Endothelial cell of umbilical vein (primary cell): ENCODE measurements at regions not wholly inside any gene's neighbourhood (a gene's known extent, or its start where the extent isn't known, plus 50 kb on each side); places are given as distances from the start of the nearest gene placed in this dataset.

Experiments
- BruUV-seq: library from RNA; stranded (reverse); fragments of 400-500 nt; replicated peaks from 2 replicates; lab custom pipeline; 2021; lab: Mats Ljungman, UMichigan
- CTCF ChIA-PET: fragments of 300-600, 350-600 bp; sonication (Branson Sonifier 250); formaldehyde crosslinking; loops from one replicate; lab custom pipeline; 2021; ENCODE audit warnings: antibody characterized with exemption, inconsistent platforms; lab: Charles Lee
- POLR2A ChIA-PET: fragments of 300-600, 350-600 bp; sonication (Branson Sonifier 250); formaldehyde crosslinking; loops from one replicate; lab custom pipeline; 2021; ENCODE audit warnings: antibody characterized with exemption, inconsistent platforms; lab: Charles Lee
- DNase-seq: peaks from one replicate; pipeline ENCODE4 v3.0.0-alpha.2; 2011; ENCODE audit warnings: low read depth, low spot score
- FAIRE-seq: peaks from 2 replicates; lab custom pipeline; 2011; peaks lifted over from hg19 to GRCh38; lab: Jason Lieb, UNC
- H2AFZ ChIP-seq: 2 replicates; pipeline ENCODE4 v1.6.0; 2012; ENCODE audit warnings: low read depth, low read length, control low read depth, inconsistent platforms
- H3K27ac ChIP-seq: 2 replicates; pipeline ENCODE4 v1.5.1; 2011; ENCODE audit warnings: low read depth, mild to moderate bottlenecking, control low read depth, low read length, moderate library complexity; ENCODE audit not compliant: insufficient read depth
- H3K27me3 ChIP-seq, 2 experiments: 2 replicates each; pipeline versions ENCODE4 v1.6.0 to v1.6.1; 2011; ENCODE audit warnings: low read length in 2 of 2, mixed read lengths in 1 of 2; ENCODE audit not compliant: control insufficient read depth in 2 of 2, insufficient read depth in 2 of 2
- H3K36me3 ChIP-seq, 2 experiments: 2 replicates in 1 of 2; 3 replicates in 1 of 2; pipeline ENCODE4 v1.5.1; 2011; ENCODE audit warnings: low read length in 2 of 2, mild to moderate bottlenecking in 1 of 2, moderate library complexity in 1 of 2; ENCODE audit not compliant: control insufficient read depth in 2 of 2, insufficient read depth in 2 of 2; ENCODE audit errors: extremely low read depth in 1 of 2
- H3K4me1 ChIP-seq: 3 replicates; pipeline ENCODE4 v1.5.1; 2011; ENCODE audit warnings: mild to moderate bottlenecking, low read length; ENCODE audit not compliant: control insufficient read depth, insufficient read depth; ENCODE audit errors: extremely low read depth
- H3K4me2 ChIP-seq: 2 replicates; pipeline ENCODE4 v1.6.1; 2011; ENCODE audit warnings: low read length, control low read depth, mixed read lengths; ENCODE audit not compliant: insufficient read depth
- H3K4me3 ChIP-seq, 3 experiments: fragments of 200-600 bp in 1 of 3; sonication (generic), shearing (Covaris generic) in 1 of 3; replicated peaks in 1 of 3; 2 replicates each; pipeline ENCODE4 v1.5.1; 2011 to 2016; ENCODE audit warnings: control low read depth in 3 of 3, low read length in 3 of 3, mild to moderate bottlenecking in 2 of 3, inconsistent platforms in 1 of 3, low read depth in 1 of 3, moderate library complexity in 1 of 3; ENCODE audit not compliant: insufficient read depth in 1 of 3
- H3K79me2 ChIP-seq: 2 replicates; pipeline ENCODE4 v1.6.0; 2012; ENCODE audit warnings: low read length, inconsistent platforms; ENCODE audit not compliant: control insufficient read depth, insufficient read depth
- H3K9ac ChIP-seq: replicated peaks from 2 replicates; pipeline ENCODE3; 2011; ENCODE audit warnings: low read length, control low read depth; ENCODE audit not compliant: insufficient read depth; ENCODE audit errors: extremely low read depth
- H3K9me1 ChIP-seq: replicated peaks from 3 replicates; pipeline ENCODE4 v1.6.0; 2011; ENCODE audit warnings: mild to moderate bottlenecking, low read length; ENCODE audit not compliant: control insufficient read depth, insufficient read depth; ENCODE audit errors: extremely low read depth
- H3K9me3 ChIP-seq: replicated peaks from 2 replicates; pipeline ENCODE4 v1.5.1; 2012; ENCODE audit warnings: low read length, inconsistent platforms; ENCODE audit not compliant: control insufficient read depth, insufficient read depth
- H4K20me1 ChIP-seq: replicated peaks from 2 replicates; pipeline ENCODE3; 2011; ENCODE audit warnings: mild to moderate bottlenecking, low read length; ENCODE audit not compliant: control insufficient read depth, insufficient read depth; ENCODE audit errors: extremely low read depth
- FOS ChIP-seq: IDR thresholded peaks from 2 replicates; pipeline ENCODE4 v1.6.1; 2011; ENCODE audit warnings: mild to moderate bottlenecking, low read length, moderate library complexity, borderline replicate concordance; ENCODE audit not compliant: insufficient read depth
- POLR2AphosphoS5 ChIP-seq: IDR thresholded peaks from 2 replicates; pipeline ENCODE4 v1.6.1; 2012; ENCODE audit warnings: low read depth, mild to moderate bottlenecking, control low read depth, low read length, moderate library complexity; ENCODE audit not compliant: insufficient read depth
- dilution Hi-C: fragments of 300-500 bp; cut with MboI; formaldehyde crosslinking; loops from one replicate; pipeline ENCODE4 v1.15.0; 2019; ENCODE audit warnings: low sequenced_read_pairs; ENCODE audit not compliant: extremely low pct_ligation_motif_present
- intact Hi-C: fragments of 100-400 bp; cut with micrococcal nuclease; formaldehyde crosslinking; loops from one replicate; pipeline ENCODE4 v1.10.0; 2022
- TF ChIP-seq, protein P1 (sequence below): IDR thresholded peaks from 2 replicates; pipeline ENCODE4 v1.6.1; 2011; ENCODE audit not compliant: insufficient read depth, insufficient read length
- TF ChIP-seq, protein P2 (sequence below), 2 donors: IDR thresholded peaks; 1 replicate in 1 of 2; 2 replicates in 1 of 2; pipeline ENCODE4 v1.5.1; 2011; ENCODE audit warnings: low read length in 2 of 2, mild to moderate bottlenecking in 2 of 2, moderate library complexity in 2 of 2, control low read depth in 1 of 2, inconsistent platforms in 1 of 2, low read depth in 1 of 2; ENCODE audit not compliant: insufficient read depth in 1 of 2; ENCODE audit errors: extremely low read depth in 1 of 2

DNA sequence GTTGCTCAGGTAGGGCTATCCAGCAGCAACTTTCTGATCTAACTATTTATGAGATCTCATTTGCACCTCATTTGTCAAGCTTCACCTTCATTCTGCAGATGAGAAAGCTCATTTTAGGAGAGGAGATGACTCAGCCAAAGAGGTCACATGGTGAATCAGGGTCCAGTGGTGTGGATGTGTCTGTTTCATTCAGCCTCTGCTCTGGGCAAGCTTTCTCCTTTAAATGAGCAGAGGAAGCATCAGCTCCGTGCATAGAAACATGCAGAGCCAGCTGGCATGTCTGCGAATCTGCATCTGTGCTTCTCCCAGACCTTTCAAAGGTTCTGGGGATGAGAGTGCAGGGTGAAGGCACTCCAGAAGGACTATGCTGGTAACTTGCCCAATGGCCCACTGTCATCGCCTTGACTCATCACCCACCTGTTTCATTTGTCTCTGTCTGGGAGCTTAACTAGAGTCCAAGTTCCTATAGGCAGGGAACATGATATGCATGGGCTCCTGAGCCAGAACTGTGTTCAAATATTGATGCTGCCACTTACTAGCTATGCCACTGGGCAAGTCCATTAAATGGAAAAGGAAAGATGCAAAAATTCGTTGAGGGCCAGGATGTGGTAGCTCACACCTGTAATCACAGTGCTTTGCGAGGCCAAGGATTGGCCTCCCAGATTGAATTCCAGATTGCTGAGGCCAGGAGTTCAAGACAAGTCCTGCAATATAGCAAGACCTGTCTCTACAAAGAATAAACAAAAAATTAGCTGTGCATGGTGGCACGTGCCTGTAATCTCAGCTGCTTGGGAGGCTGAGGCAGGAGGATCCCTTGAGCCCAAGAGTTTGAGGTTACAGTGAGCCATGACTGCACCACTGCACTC lies 67.1 kb upstream of the NLK start:
- no peaks in the 10 kb centered on the region for H3K9me1 ChIP-seq
- H4K20me1 ChIP-seq = no peaks in the 10 kb centered on the region
- H3K79me2 ChIP-seq = no peaks in the 10 kb centered on the region
- H3K27me3 ChIP-seq = no peaks in the 10 kb centered on the region
- no peak overlapping the region for H3K27ac ChIP-seq
- no peak overlapping the region for H3K4me3 ChIP-seq
- intact Hi-C loops (no loop called here), dilution Hi-C loops (no loop called here)
- H3K9me3 ChIP-seq = no peaks in the 10 kb centered on the region
- no peak overlapping the region for H3K9ac ChIP-seq
- BruUV-seq = no TSS peak
- peaks cover 21% of the 10 kb centered on the region for H3K4me1 ChIP-seq
- H3K36me3 ChIP-seq = no peaks in the 10 kb centered on the region
- H3K4me2 ChIP-seq = no peak overlapping the region
- peak; percentile 10 for DNase-seq
- TF ChIP-seq FOS = peak; percentile 35
- TF ChIP-seq, protein P1, sequence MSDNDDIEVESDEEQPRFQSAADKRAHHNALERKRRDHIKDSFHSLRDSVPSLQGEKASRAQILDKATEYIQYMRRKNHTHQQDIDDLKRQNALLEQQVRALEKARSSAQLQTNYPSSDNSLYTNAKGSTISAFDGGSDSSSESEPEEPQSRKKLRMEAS = no peak
- FAIRE-seq = peak; percentile 81
- no peak overlapping the region for H2AFZ ChIP-seq
- CTCF ChIA-PET = interaction anchor here (1.2 to 1.6 kb wide), 4 partner anchors 55 to 170 kb away, joined by 3 to 7 read pairs (median 4); partner anchors contain the start of gene LYRM9
- POLR2A ChIA-PET = no interaction called here

DNA sequence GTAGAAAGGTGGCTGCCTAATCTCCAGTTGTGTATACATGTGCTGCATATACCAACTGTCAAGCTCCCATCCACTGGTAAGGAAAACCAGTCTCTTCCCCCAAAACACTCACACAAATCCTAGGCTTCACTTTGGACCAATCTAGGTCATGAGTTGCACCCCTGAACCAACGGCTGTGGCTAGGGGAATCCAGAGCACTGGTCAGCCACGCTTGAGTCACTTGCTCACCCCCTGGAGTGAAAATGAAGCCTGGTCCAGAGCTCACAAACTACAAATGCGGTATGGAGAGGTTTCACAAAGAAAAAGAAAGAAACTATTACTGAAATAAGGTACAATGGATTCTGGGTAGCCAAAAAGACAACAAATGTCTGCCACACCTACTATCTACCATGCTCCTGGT lies 66.1 kb upstream of the NLK start:
- no peaks in the 10 kb centered on the region for H3K36me3 ChIP-seq
- no peak overlapping the region for H3K4me3 ChIP-seq
- TF ChIP-seq, protein P1 = no peak
- TF ChIP-seq POLR2AphosphoS5 = no peak
- TF ChIP-seq, protein P2, sequence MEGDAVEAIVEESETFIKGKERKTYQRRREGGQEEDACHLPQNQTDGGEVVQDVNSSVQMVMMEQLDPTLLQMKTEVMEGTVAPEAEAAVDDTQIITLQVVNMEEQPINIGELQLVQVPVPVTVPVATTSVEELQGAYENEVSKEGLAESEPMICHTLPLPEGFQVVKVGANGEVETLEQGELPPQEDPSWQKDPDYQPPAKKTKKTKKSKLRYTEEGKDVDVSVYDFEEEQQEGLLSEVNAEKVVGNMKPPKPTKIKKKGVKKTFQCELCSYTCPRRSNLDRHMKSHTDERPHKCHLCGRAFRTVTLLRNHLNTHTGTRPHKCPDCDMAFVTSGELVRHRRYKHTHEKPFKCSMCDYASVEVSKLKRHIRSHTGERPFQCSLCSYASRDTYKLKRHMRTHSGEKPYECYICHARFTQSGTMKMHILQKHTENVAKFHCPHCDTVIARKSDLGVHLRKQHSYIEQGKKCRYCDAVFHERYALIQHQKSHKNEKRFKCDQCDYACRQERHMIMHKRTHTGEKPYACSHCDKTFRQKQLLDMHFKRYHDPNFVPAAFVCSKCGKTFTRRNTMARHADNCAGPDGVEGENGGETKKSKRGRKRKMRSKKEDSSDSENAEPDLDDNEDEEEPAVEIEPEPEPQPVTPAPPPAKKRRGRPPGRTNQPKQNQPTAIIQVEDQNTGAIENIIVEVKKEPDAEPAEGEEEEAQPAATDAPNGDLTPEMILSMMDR (IDR thresholded peaks at IDR 0.05; ENCODE audit: extremely low read depth in 1 of 2, insufficient read depth in 1 of 2, low read depth in 1 of 2, low read length in 2 of 2) = no peak
- H3K9me3 ChIP-seq = no peaks in the 10 kb centered on the region
- dilution Hi-C loops (no loop called here), intact Hi-C loops (no loop called here)
- no peak for FAIRE-seq
- no TSS peak for BruUV-seq
- H3K27me3 ChIP-seq = no peaks in the 10 kb centered on the region
- no peak overlapping the region for H3K9ac ChIP-seq
- POLR2A ChIA-PET = no interaction called here
- no peak overlapping the region for H3K27ac ChIP-seq
- no peaks in the 10 kb centered on the region for H3K79me2 ChIP-seq
- DNase-seq = no peak
- no peaks in the 10 kb centered on the region for H3K9me1 ChIP-seq
- no peak overlapping the region for H3K4me2 ChIP-seq
- CTCF ChIA-PET = no interaction called here
- H4K20me1 ChIP-seq = no peaks in the 10 kb centered on the region
- H3K4me1 ChIP-seq = peaks cover 30% of the 10 kb centered on the region
- no peak overlapping the region for H2AFZ ChIP-seq
